ENCODE measurements at regions not wholly inside any gene's neighbourhood (a gene's known extent, or its start where the extent isn't known, plus 50 kb on each side); places are given as distances from the start of the nearest gene placed in this dataset.

- DNase-seq (ENCODE audit: low spot score): no peak
These were observed 54.3 kb upstream of the ZKSCAN2 start for GRCh38 chr16:25311950-25312349.

- DNase-seq (ENCODE audit: low spot score): no peak
These were observed 53.4 kb upstream of the ZKSCAN2 start for GRCh38 chr16:25311039-25311438.

Measured in Ammon's horn (tissue), 1 donor.